Astrocyte of the cerebellum (primary cell): ENCODE measurements at regions not wholly inside any gene's neighbourhood (a gene's known extent, or its start where the extent isn't known, plus 50 kb on each side); places are given as distances from the start of the nearest gene placed in this dataset.

Experiments
- DNase-seq: peaks from one replicate; pipeline ENCODE4 v3.0.0-alpha.2; 2011; ENCODE audit warnings: low read depth
- H3K4me3 ChIP-seq: 2 replicates; pipeline ENCODE4 v1.5.1; 2011; ENCODE audit warnings: mild to moderate bottlenecking, low read depth, low read length, moderate library complexity
- CTCF ChIP-seq: IDR thresholded peaks from 2 replicates; pipeline ENCODE4 v1.5.1; 2012; ENCODE audit warnings: low read length, low read depth, moderate library complexity, mild to moderate bottlenecking; ENCODE audit errors: missing control alignments
- in situ Hi-C: cut with HindIII; loops from 2 replicates; pipeline ENCODE4 v1.10.0; 2017; ENCODE audit warnings: low sequenced_read_pairs

- H3K4me3 ChIP-seq, result no peak overlapping the region
- no peak for TF ChIP-seq CTCF
- DNase-seq, result no peak
- in situ Hi-C loops, result no loop called here
These were observed 306.9 kb downstream of the SLITRK6 start for GRCh38 chr13:85492283-85492682.

GRCh38 chr13:85486663-85487062 lies 312.6 kb downstream of the SLITRK6 start:
- no peak overlapping the region for H3K4me3 ChIP-seq
- in situ Hi-C loops, result no loop called here
- DNase-seq, result no peak
- TF ChIP-seq CTCF, result no peak

- in situ Hi-C loops, result no loop called here
- no peak for TF ChIP-seq CTCF
- no peak overlapping the region for H3K4me3 ChIP-seq
- no peak for DNase-seq
These were observed 326.1 kb downstream of the SLITRK6 start for GRCh38 chr13:85473144-85473543.

GRCh38 chr13:85469320-85469719 lies 329.9 kb downstream of the SLITRK6 start:
- no peak for TF ChIP-seq CTCF
- no peak for DNase-seq
- no peak overlapping the region for H3K4me3 ChIP-seq
- in situ Hi-C loops, result no loop called here

GRCh38 chr13:85462792-85463425 lies 336.3 kb downstream of the SLITRK6 start:
- H3K4me3 ChIP-seq, result no peak overlapping the region
- in situ Hi-C loops, result no loop called here
- DNase-seq, result no peak
- TF ChIP-seq CTCF, result no peak

GRCh38 chr13:85461621-85462020 lies 337.6 kb downstream of the SLITRK6 start:
- H3K4me3 ChIP-seq, result no peak overlapping the region
- in situ Hi-C loops, result no loop called here
- DNase-seq, result no peak
- TF ChIP-seq CTCF, result no peak
